Chondrocyte (in vitro differentiated cells): ENCODE measurements at regions not wholly inside any gene's neighbourhood (a gene's known extent, or its start where the extent isn't known, plus 50 kb on each side); places are given as distances from the start of the nearest gene placed in this dataset.

Experiments
- DNase-seq: peaks from one replicate; pipeline ENCODE4 v3.0.0; 2021; ENCODE audit warnings: mixed read lengths, low spot score
- H3K27ac Mint-ChIP-seq: one replicate; pipeline ENCODE4 v1.8.0; 2021; ENCODE audit warnings: mild to moderate bottlenecking, moderate library complexity, mixed read lengths; ENCODE audit not compliant: unreplicated experiment
- H3K27me3 Mint-ChIP-seq: 2 replicates; pipeline ENCODE4 v1.8.0; 2021; ENCODE audit warnings: low read depth, mixed read lengths
- H3K36me3 Mint-ChIP-seq: 2 replicates; pipeline ENCODE4 v1.8.0; 2021; ENCODE audit warnings: low read depth, mixed read lengths
- H3K4me1 Mint-ChIP-seq: 2 replicates; pipeline ENCODE4 v1.8.0; 2021; ENCODE audit warnings: low read depth, mild to moderate bottlenecking, mixed read lengths
- H3K4me3 Mint-ChIP-seq: one replicate; pipeline ENCODE4 v1.8.0; 2021; ENCODE audit warnings: mild to moderate bottlenecking, moderate library complexity, mixed read lengths; ENCODE audit not compliant: unreplicated experiment
- H3K9me3 Mint-ChIP-seq: 2 replicates; pipeline ENCODE4 v1.8.0; 2021; ENCODE audit warnings: low read depth, mixed read lengths
- CTCF ChIP-seq: fragments of 200-600 bp; sonication (generic); IDR thresholded peaks from 2 replicates; pipeline ENCODE4 v1.5.0; 2021; ENCODE audit warnings: antibody characterized with exemption, mild to moderate bottlenecking, moderate library complexity

GRCh38 chr22:48054596-48054995 lies 1292.1 kb downstream of the TBC1D22A start:
- Mint-ChIP-seq H3K36me3 (no peaks in the 10 kb centered on the region), H3K4me3 (no peak overlapping the region), H3K27ac (no peak overlapping the region), H3K9me3 (no peaks in the 10 kb centered on the region), H3K4me1 (no peaks in the 10 kb centered on the region), H3K27me3 (peaks cover 16% of the 10 kb centered on the region)
- no peak for TF ChIP-seq CTCF
- no peak for DNase-seq

- H3K36me3 Mint-ChIP-seq, result no peaks in the 10 kb centered on the region
- no peak overlapping the region for H3K27ac Mint-ChIP-seq
- peaks cover 17% of the 10 kb centered on the region for H3K27me3 Mint-ChIP-seq
- no peak for TF ChIP-seq CTCF
- H3K9me3 Mint-ChIP-seq, result no peaks in the 10 kb centered on the region
- no peak for DNase-seq
- H3K4me1 Mint-ChIP-seq, result no peaks in the 10 kb centered on the region
- no peak overlapping the region for H3K4me3 Mint-ChIP-seq
Observed at GRCh38 chr22:48053973-48054372, 1291.5 kb downstream of the TBC1D22A start.

- no peak overlapping the region for H3K27ac Mint-ChIP-seq
Observed at GRCh38 chr22:48053486-48053885, 1291.0 kb downstream of the TBC1D22A start.

GRCh38 chr22:48052621-48052890 lies 1290.1 kb downstream of the TBC1D22A start:
- H3K4me3 Mint-ChIP-seq, result no peak overlapping the region
- no peak overlapping the region for H3K27ac Mint-ChIP-seq
- H3K36me3 Mint-ChIP-seq, result no peaks in the 10 kb centered on the region
- TF ChIP-seq CTCF, result no peak
- H3K4me1 Mint-ChIP-seq, result no peaks in the 10 kb centered on the region
- peaks cover 12% of the 10 kb centered on the region for H3K27me3 Mint-ChIP-seq
- H3K9me3 Mint-ChIP-seq, result no peaks in the 10 kb centered on the region
- no peak for DNase-seq

More at GRCh38 chr22:48053486-48053885, 1291.0 kb downstream of the TBC1D22A start:
- H3K9me3 Mint-ChIP-seq, result no peaks in the 10 kb centered on the region
- H3K27me3 Mint-ChIP-seq, result peaks cover 18% of the 10 kb centered on the region
- TF ChIP-seq CTCF, result no peak
- no peak for DNase-seq
- no peaks in the 10 kb centered on the region for H3K4me1 Mint-ChIP-seq
- no peaks in the 10 kb centered on the region for H3K36me3 Mint-ChIP-seq
- H3K4me3 Mint-ChIP-seq, result no peak overlapping the region

GRCh38 chr22:48051796-48052620 lies 1289.6 kb downstream of the TBC1D22A start:
- no peak for DNase-seq
- Mint-ChIP-seq H3K9me3 (no peaks in the 10 kb centered on the region), H3K4me1 (no peaks in the 10 kb centered on the region), H3K27ac (no peak overlapping the region), H3K4me3 (no peak overlapping the region), H3K27me3 (peaks cover 9% of the 10 kb centered on the region), H3K36me3 (no peaks in the 10 kb centered on the region)
- no peak for TF ChIP-seq CTCF
